Neural cell (in vitro differentiated cells): ENCODE measurements at regions not wholly inside any gene's neighbourhood (a gene's known extent, or its start where the extent isn't known, plus 50 kb on each side); places are given as distances from the start of the nearest gene placed in this dataset.

Experiments used
- H2AFZ ChIP-seq: fragments of 200-600, 300-800 bp; sonication (generic), shearing (Covaris generic); 2 replicates; pipeline ENCODE4 v1.6.0; 2014; ENCODE audit warnings: low read depth, mild to moderate bottlenecking, antibody characterized with exemption, low read length, moderate library complexity
- H3F3A ChIP-seq: fragments of 200-600 bp; shearing (Covaris generic); 2 replicates; pipeline ENCODE4 v1.6.1; 2016; ENCODE audit warnings: mild to moderate bottlenecking, moderate library complexity, mixed read lengths, antibody characterized with exemption, low read length; ENCODE audit not compliant: insufficient read depth, poor library complexity, severe bottlenecking
- H3K27ac ChIP-seq: fragments of 200-600, 300-800 bp; sonication (generic), shearing (Covaris generic); 2 replicates; pipeline ENCODE4 v1.5.1; 2014; ENCODE audit warnings: mild to moderate bottlenecking, low read length, moderate library complexity
- H3K27me3 ChIP-seq: fragments of 300-800, 200-600 bp; sonication (generic), shearing (Covaris generic); 2 replicates; pipeline ENCODE4 v1.6.0; 2014; ENCODE audit warnings: mild to moderate bottlenecking, low read depth, low read length, moderate library complexity; ENCODE audit not compliant: insufficient read depth
- H3K36me3 ChIP-seq: fragments of 300-800, 200-600 bp; sonication (generic), shearing (Covaris generic); 2 replicates; pipeline ENCODE4 v1.5.1; 2014; ENCODE audit warnings: mild to moderate bottlenecking, antibody characterized with exemption, low read length, moderate library complexity; ENCODE audit not compliant: insufficient read depth
- H3K4me2 ChIP-seq: fragments of 300-800, 200-600 bp; sonication (generic), shearing (Covaris generic); 2 replicates; pipeline ENCODE4 v1.6.0; 2014; ENCODE audit warnings: mild to moderate bottlenecking, low read length
- H3K4me3 ChIP-seq: fragments of 300-800, 200-600 bp; sonication (generic), shearing (Covaris generic); 2 replicates; pipeline ENCODE4 v1.5.1; 2014; ENCODE audit warnings: mild to moderate bottlenecking, low read length, moderate library complexity
- H3K79me2 ChIP-seq: fragments of 200-600 bp; shearing (Covaris generic); replicated peaks from 2 replicates; pipeline ENCODE4 v1.6.0; 2014; ENCODE audit warnings: mild to moderate bottlenecking, low read length, moderate library complexity; ENCODE audit not compliant: insufficient read depth
- H3K9ac ChIP-seq: fragments of 300-800, 200-600 bp; sonication (generic), shearing (Covaris generic); 2 replicates; pipeline ENCODE4 v1.6.1; 2016; ENCODE audit warnings: mild to moderate bottlenecking, low read length, mixed read lengths
- H3K9me2 ChIP-seq: fragments of 200-600 bp; shearing (Covaris generic); 2 replicates; pipeline ENCODE4 v1.6.1; 2016; ENCODE audit warnings: mild to moderate bottlenecking, low read length, mixed read lengths; ENCODE audit not compliant: insufficient read depth
- H3K9me3 ChIP-seq: fragments of 200-600, 300-800 bp; sonication (generic), shearing (Covaris generic); 2 replicates; pipeline ENCODE4 v1.6.1; 2016; ENCODE audit warnings: mild to moderate bottlenecking, mixed run types, low read length, moderate library complexity, mixed read lengths
- H4K20me1 ChIP-seq: fragments of 200-600 bp; shearing (Covaris generic); 2 replicates; pipeline ENCODE4 v1.6.1; 2016; ENCODE audit warnings: mild to moderate bottlenecking, mixed run types; ENCODE audit not compliant: insufficient read depth
- CTCF ChIP-seq: fragments of 450-650 bp; IDR thresholded peaks from 2 replicates; pipeline ENCODE4 v1.5.1; 2014; ENCODE audit warnings: antibody characterized with exemption, mild to moderate bottlenecking, moderate library complexity; ENCODE audit not compliant: poor library complexity, severe bottlenecking
- EP300 ChIP-seq: fragments of 450-650 bp; conservative IDR thresholded peaks from 2 replicates; pipeline ENCODE4 v1.6.1; 2014; ENCODE audit warnings: antibody characterized with exemption, mild to moderate bottlenecking, moderate library complexity; ENCODE audit not compliant: poor library complexity, severe bottlenecking
- EZH2 ChIP-seq: fragments of 200-600, 300-800 bp; shearing (Covaris generic), sonication (generic); IDR thresholded peaks from 2 replicates; pipeline ENCODE4 v1.6.1; 2014; ENCODE audit warnings: antibody characterized with exemption, low read length, borderline replicate concordance, mild to moderate bottlenecking; ENCODE audit not compliant: insufficient read depth, poor library complexity, severe bottlenecking
- MXI1 ChIP-seq: fragments of 450-650 bp; conservative IDR thresholded peaks from 2 replicates; pipeline ENCODE4 v1.6.1; 2014; ENCODE audit warnings: antibody characterized with exemption, mild to moderate bottlenecking; ENCODE audit not compliant: poor library complexity, severe bottlenecking
- POLR2AphosphoS5 ChIP-seq: IDR thresholded peaks from 2 replicates; pipeline ENCODE4 v1.6.1; 2012
- RAD21 ChIP-seq: fragments of 450-650 bp; conservative IDR thresholded peaks from 2 replicates; pipeline ENCODE4 v1.6.1; 2014; ENCODE audit warnings: antibody characterized with exemption, mild to moderate bottlenecking, moderate library complexity
- SMC3 ChIP-seq: fragments of 450-650 bp; conservative IDR thresholded peaks from 2 replicates; pipeline ENCODE4 v1.6.1; 2014; ENCODE audit warnings: antibody characterized with exemption, mild to moderate bottlenecking, moderate library complexity; ENCODE audit not compliant: poor library complexity
- TAF1 ChIP-seq: IDR thresholded peaks from 2 replicates; pipeline ENCODE4 v1.6.1; 2012; ENCODE audit warnings: low read depth
- TF ChIP-seq, protein P1 (sequence below): IDR thresholded peaks from 2 replicates; pipeline ENCODE4 v1.6.1; 2012; ENCODE audit warnings: borderline replicate concordance

- H3K36me3 ChIP-seq = no peaks in the 10 kb centered on the region
- no peaks in the 10 kb centered on the region for H3K9me2 ChIP-seq
- no peaks in the 10 kb centered on the region for H3K79me2 ChIP-seq
- no peak overlapping the region for H3K4me3 ChIP-seq
- no peaks in the 10 kb centered on the region for H3K27me3 ChIP-seq
- H3F3A ChIP-seq = no peaks in the 10 kb centered on the region
- H2AFZ ChIP-seq = no peak overlapping the region
- H3K27ac ChIP-seq = no peak overlapping the region
- H4K20me1 ChIP-seq = no peaks in the 10 kb centered on the region
- TF ChIP-seq RAD21 = no peak
- TF ChIP-seq EP300 = no peak
- TF ChIP-seq CTCF = no peak
- no peak for TF ChIP-seq EZH2
- TF ChIP-seq TAF1 = no peak
- no peak for TF ChIP-seq MXI1
- TF ChIP-seq POLR2AphosphoS5 = no peak
- TF ChIP-seq, protein P1, sequence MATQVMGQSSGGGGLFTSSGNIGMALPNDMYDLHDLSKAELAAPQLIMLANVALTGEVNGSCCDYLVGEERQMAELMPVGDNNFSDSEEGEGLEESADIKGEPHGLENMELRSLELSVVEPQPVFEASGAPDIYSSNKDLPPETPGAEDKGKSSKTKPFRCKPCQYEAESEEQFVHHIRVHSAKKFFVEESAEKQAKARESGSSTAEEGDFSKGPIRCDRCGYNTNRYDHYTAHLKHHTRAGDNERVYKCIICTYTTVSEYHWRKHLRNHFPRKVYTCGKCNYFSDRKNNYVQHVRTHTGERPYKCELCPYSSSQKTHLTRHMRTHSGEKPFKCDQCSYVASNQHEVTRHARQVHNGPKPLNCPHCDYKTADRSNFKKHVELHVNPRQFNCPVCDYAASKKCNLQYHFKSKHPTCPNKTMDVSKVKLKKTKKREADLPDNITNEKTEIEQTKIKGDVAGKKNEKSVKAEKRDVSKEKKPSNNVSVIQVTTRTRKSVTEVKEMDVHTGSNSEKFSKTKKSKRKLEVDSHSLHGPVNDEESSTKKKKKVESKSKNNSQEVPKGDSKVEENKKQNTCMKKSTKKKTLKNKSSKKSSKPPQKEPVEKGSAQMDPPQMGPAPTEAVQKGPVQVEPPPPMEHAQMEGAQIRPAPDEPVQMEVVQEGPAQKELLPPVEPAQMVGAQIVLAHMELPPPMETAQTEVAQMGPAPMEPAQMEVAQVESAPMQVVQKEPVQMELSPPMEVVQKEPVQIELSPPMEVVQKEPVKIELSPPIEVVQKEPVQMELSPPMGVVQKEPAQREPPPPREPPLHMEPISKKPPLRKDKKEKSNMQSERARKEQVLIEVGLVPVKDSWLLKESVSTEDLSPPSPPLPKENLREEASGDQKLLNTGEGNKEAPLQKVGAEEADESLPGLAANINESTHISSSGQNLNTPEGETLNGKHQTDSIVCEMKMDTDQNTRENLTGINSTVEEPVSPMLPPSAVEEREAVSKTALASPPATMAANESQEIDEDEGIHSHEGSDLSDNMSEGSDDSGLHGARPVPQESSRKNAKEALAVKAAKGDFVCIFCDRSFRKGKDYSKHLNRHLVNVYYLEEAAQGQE = no peak
- TF ChIP-seq SMC3 = no peak
- no peaks in the 10 kb centered on the region for H3K9me3 ChIP-seq
- H3K9ac ChIP-seq = no peak overlapping the region
- H3K4me2 ChIP-seq = no peak overlapping the region
These were observed 208.7 kb downstream of the ALDH8A1 start for GRCh38 chr6:134741200-134741536.

DNA sequence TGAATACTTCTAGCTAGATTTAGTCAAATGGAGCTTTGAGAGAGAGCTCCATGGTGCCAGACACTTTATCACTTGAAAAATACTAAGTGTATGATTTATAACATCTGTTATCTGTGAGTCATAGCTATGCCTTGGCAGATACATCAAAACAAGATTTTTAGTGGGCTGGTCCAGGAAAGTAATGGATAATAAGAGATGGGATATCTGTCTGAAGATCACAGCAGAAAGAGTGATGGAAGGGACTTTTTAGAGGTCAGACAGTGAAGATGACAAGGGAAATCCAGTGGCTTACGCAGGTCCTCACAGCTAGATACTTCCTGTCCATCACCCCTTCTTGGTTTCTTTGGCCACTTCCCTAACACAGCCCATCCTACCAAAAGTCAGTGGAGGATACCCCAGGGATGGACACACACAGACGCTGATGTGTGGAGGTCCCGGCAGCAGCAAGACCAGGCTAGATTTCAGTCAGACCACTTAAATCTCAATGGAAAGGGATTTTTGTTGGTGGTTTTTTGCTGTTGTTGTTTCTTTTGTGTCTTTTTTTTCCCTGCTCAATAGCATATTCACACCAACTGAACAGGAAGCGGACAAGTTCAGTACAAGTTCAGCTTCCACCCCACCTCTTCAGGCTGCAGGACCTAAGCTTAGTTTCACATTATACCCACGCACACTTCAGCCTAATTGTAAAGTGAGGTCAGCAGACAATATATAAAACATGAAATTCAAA is 209.3 kb downstream of the ALDH8A1 start:
- Histone ChIP-seq H3K27ac (no peak overlapping the region), H3K27me3 (no peaks in the 10 kb centered on the region), H3K9me3 (no peaks in the 10 kb centered on the region), H3K79me2 (no peaks in the 10 kb centered on the region), H3K9me2 (no peaks in the 10 kb centered on the region), H3K4me3 (no peak overlapping the region), H3K9ac (no peak overlapping the region), H3F3A (no peaks in the 10 kb centered on the region), H2AFZ (no peak overlapping the region), H3K4me2 (no peak overlapping the region), H4K20me1 (no peaks in the 10 kb centered on the region), H3K36me3 (no peaks in the 10 kb centered on the region)
- TF ChIP-seq TAF1 = no peak
- TF ChIP-seq CTCF = no peak
- no peak for TF ChIP-seq RAD21
- TF ChIP-seq, protein P1 = no peak
